ENCODE measurements at regions not wholly inside any gene's neighbourhood (a gene's known extent, or its start where the extent isn't known, plus 50 kb on each side); places are given as distances from the start of the nearest gene placed in this dataset.

- DNase-seq (peak; percentile 92), ATAC-seq (peak; percentile 99)
- ChIA-PET CTCF (interaction anchor here (0.6 to 2.3 kb wide), 61 partner anchors 9 to 489 kb away, joined by 3 to 107 read pairs (median 5); partner anchors contain the start of gene RIPOR2), POLR2A (interaction anchor here (0.6 to 1.9 kb wide), 7 partner anchors 24 to 295 kb away, joined by 3 to 6 read pairs (median 3); no protein-coding TSS in a partner anchor)
- Mint-ChIP-seq H3K4me1 (ENCODE audit: low read depth) (peaks cover 6% of the 10 kb centered on the region), H3K27ac (peak overlapping the region; percentile 94), H3K36me3 (ENCODE audit: low read depth) (no peaks in the 10 kb centered on the region), H3K9me3 (no peaks in the 10 kb centered on the region), H3K4me3 (peak overlapping the region; percentile 68), H3K27me3 (no peaks in the 10 kb centered on the region)
- TF ChIP-seq, protein P1, sequence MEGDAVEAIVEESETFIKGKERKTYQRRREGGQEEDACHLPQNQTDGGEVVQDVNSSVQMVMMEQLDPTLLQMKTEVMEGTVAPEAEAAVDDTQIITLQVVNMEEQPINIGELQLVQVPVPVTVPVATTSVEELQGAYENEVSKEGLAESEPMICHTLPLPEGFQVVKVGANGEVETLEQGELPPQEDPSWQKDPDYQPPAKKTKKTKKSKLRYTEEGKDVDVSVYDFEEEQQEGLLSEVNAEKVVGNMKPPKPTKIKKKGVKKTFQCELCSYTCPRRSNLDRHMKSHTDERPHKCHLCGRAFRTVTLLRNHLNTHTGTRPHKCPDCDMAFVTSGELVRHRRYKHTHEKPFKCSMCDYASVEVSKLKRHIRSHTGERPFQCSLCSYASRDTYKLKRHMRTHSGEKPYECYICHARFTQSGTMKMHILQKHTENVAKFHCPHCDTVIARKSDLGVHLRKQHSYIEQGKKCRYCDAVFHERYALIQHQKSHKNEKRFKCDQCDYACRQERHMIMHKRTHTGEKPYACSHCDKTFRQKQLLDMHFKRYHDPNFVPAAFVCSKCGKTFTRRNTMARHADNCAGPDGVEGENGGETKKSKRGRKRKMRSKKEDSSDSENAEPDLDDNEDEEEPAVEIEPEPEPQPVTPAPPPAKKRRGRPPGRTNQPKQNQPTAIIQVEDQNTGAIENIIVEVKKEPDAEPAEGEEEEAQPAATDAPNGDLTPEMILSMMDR (IDR thresholded peaks at IDR 0.05), result peak; percentile 87
- intact Hi-C loops (cut with micrococcal nuclease), result loop anchor here (2.0 to 10.0 kb wide), 3 partner anchors 44 to 213 kb away; partner anchors contain the start of gene RIPOR2
These were observed 135.0 kb upstream of the RIPOR2 start for GRCh38 chr6:25070547-25071366.

DNA sequence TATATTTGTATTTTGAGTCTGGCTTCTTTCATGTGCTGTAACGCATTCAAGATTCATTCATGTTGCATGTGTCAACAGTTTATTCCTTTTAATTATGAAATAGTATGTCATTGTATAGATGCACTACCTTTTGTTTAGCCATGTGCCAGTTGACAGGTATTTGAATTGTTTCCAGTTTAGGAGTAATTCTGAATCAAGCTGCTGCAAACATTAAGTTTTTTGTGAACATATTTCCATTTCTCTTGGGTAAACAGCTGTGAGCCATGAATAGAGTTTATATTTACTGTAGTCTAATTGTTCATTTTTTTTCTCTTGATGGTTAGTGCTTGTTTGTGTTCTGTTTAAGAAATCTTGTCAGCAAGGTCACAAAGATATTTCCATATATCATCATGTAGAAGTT, 142.4 kb upstream of the RIPOR2 start:
- POLR2A ChIA-PET, result no interaction called here
- TF ChIP-seq, protein P1 (IDR thresholded peaks at IDR 0.05), result no peak
- no peak for DNase-seq
- intact Hi-C loops (cut with micrococcal nuclease), result loop anchor here (10.0 kb wide), 1 partner anchor 143 kb away; the partner anchor contains the start of gene RIPOR2
- peaks cover 5% of the 10 kb centered on the region for H3K4me1 Mint-ChIP-seq (ENCODE audit: low read depth)
- no peaks in the 10 kb centered on the region for H3K27me3 Mint-ChIP-seq
- no peak overlapping the region for H3K27ac Mint-ChIP-seq
- ATAC-seq, result no peak
- H3K4me3 Mint-ChIP-seq, result no peak overlapping the region
- H3K36me3 Mint-ChIP-seq (ENCODE audit: low read depth), result peaks cover 18% of the 10 kb centered on the region
- CTCF ChIA-PET, result interaction anchor here (1.1 to 1.5 kb wide), 3 partner anchors 42 to 60 kb away, joined by 3 to 7 read pairs (median 4); no protein-coding TSS in a partner anchor
- H3K9me3 Mint-ChIP-seq, result no peaks in the 10 kb centered on the region

DNA sequence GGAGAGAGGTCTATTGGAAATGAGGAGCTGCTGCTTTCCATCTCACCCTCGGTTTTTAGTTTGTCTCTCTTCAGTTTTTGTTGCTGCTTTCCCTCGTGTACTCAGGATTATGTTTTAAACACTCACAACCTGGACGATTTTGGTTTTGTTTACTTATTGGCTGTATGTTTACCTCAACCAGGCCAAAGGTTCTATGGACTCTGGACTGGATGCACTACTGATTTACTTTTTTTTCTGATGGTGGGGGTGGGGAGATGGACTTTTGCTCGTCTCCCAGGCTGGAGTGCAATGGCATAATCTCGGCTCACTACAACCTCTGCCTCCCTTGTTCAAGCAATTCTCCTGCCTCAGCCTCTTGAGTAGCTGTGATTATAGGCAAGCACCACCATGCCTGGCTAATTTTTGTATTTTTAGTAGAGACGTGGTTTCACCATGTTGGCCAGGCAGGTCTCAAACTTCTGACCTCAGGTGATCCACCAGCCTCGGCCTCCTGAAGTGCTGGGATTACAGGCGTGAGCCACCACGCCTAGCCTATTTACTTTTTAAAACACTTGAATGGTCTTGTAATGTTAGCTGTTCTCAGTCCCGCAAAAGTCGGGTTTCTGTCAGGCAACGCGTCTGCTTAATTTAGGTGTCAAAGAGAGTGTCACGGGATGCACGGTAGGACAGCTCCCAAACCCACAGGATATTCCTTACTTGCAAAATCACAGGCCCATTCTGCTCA, 148.2 kb upstream of the RIPOR2 start:
- H3K4me3 Mint-ChIP-seq, result no peak overlapping the region
- DNase-seq (no peak), ATAC-seq (no peak)
- peaks cover 36% of the 10 kb centered on the region for H3K36me3 Mint-ChIP-seq (ENCODE audit: low read depth)
- no peaks in the 10 kb centered on the region for H3K9me3 Mint-ChIP-seq
- no peaks in the 10 kb centered on the region for H3K27me3 Mint-ChIP-seq
- H3K4me1 Mint-ChIP-seq (ENCODE audit: low read depth), result peaks cover 14% of the 10 kb centered on the region
- TF ChIP-seq, protein P1 (IDR thresholded peaks at IDR 0.05), result no peak
- intact Hi-C loops (cut with micrococcal nuclease), result no loop called here
- no peak overlapping the region for H3K27ac Mint-ChIP-seq
- ChIA-PET POLR2A (interaction anchor here (0.5 to 1.0 kb wide), 2 partner anchors 36 to 63 kb away, joined by 3 read pairs; no protein-coding TSS in a partner anchor), CTCF (interaction anchor here (1.5 kb wide), 1 partner anchor 31 kb away, joined by 4 read pairs; no protein-coding TSS in a partner anchor)

GRCh38 chr6:25084508-25084833, 148.7 kb upstream of the RIPOR2 start:
- H3K4me3 Mint-ChIP-seq, result no peak overlapping the region
- DNase-seq (no peak), ATAC-seq (no peak)
- no peaks in the 10 kb centered on the region for H3K27me3 Mint-ChIP-seq
- H3K36me3 Mint-ChIP-seq (ENCODE audit: low read depth), result peaks cover 36% of the 10 kb centered on the region
- TF ChIP-seq, protein P1 (IDR thresholded peaks at IDR 0.05), result no peak
- ChIA-PET CTCF (interaction anchor here (1.5 kb wide), 1 partner anchor 31 kb away, joined by 4 read pairs; no protein-coding TSS in a partner anchor), POLR2A (interaction anchor here (0.5 to 1.0 kb wide), 2 partner anchors 36 to 62 kb away, joined by 3 read pairs; no protein-coding TSS in a partner anchor)
- peaks cover 20% of the 10 kb centered on the region for H3K4me1 Mint-ChIP-seq (ENCODE audit: low read depth)
- no peaks in the 10 kb centered on the region for H3K9me3 Mint-ChIP-seq
- intact Hi-C loops (cut with micrococcal nuclease), result no loop called here
- H3K27ac Mint-ChIP-seq, result no peak overlapping the region

All from activated CD8-positive, alpha-beta T cell treated with anti-CD3 and anti-CD28 coated beads for 36 hours (primary cell).